ENCODE measurements at regions not wholly inside any gene's neighbourhood (a gene's known extent, or its start where the extent isn't known, plus 50 kb on each side); places are given as distances from the start of the nearest gene placed in this dataset.
"Not testable (repeated sequence)": the region's sequence is repeated elsewhere in the genome, so short reads cannot be mapped to it uniquely, and the experiment has no call there.

DNA sequence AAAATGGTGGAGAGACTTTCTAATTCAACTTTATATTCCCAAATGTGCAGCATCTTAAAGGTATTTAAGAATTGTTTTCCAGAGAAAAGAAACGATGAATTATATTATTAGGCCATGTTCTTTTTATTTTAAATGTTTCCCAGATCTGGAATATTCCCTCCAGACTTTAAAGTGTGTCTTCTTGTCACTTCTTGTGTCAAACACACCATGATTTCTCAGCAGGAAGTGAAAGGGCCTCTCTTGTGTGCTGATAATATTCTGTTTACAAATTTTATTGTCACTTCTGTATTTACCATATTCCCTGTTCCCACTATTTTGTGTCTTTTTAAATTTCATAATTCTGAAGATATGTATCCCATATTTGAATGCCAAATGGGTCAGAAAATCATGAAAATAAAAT lies 455.0 kb upstream of the FLRT2 start:
- no peak for DNase-seq (ENCODE audit: low read depth, low spot score)
- Histone ChIP-seq H3K4me1 (ENCODE audit: control insufficient read depth, insufficient read depth, low read length) (no peaks in the 10 kb centered on the region), H3K27me3 (ENCODE audit: control insufficient read depth, insufficient read depth, low read length) (no peaks in the 10 kb centered on the region), H3K27ac (ENCODE audit: low read length) (no peak overlapping the region), H3K4me3 (ENCODE audit: low read depth in 2 of 2, low read length in 2 of 2) (no peak overlapping the region), H3K36me3 (ENCODE audit: control insufficient read depth, insufficient read depth, low read length) (no peaks in the 10 kb centered on the region), H3K9me3 (ENCODE audit: control insufficient read depth, insufficient read depth, low read depth, low read length) (no peaks in the 10 kb centered on the region)
- CTCF ChIA-PET: no interaction called here
- BruUV-seq (replicated peaks): no TSS peak
- TF ChIP-seq, protein P1, sequence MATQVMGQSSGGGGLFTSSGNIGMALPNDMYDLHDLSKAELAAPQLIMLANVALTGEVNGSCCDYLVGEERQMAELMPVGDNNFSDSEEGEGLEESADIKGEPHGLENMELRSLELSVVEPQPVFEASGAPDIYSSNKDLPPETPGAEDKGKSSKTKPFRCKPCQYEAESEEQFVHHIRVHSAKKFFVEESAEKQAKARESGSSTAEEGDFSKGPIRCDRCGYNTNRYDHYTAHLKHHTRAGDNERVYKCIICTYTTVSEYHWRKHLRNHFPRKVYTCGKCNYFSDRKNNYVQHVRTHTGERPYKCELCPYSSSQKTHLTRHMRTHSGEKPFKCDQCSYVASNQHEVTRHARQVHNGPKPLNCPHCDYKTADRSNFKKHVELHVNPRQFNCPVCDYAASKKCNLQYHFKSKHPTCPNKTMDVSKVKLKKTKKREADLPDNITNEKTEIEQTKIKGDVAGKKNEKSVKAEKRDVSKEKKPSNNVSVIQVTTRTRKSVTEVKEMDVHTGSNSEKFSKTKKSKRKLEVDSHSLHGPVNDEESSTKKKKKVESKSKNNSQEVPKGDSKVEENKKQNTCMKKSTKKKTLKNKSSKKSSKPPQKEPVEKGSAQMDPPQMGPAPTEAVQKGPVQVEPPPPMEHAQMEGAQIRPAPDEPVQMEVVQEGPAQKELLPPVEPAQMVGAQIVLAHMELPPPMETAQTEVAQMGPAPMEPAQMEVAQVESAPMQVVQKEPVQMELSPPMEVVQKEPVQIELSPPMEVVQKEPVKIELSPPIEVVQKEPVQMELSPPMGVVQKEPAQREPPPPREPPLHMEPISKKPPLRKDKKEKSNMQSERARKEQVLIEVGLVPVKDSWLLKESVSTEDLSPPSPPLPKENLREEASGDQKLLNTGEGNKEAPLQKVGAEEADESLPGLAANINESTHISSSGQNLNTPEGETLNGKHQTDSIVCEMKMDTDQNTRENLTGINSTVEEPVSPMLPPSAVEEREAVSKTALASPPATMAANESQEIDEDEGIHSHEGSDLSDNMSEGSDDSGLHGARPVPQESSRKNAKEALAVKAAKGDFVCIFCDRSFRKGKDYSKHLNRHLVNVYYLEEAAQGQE (IDR thresholded peaks at IDR 0.05; ENCODE audit: insufficient read depth in 1 of 2, low read depth in 2 of 2, low read length in 1 of 2): no peak
- TF ChIP-seq POLR2AphosphoS5 (IDR thresholded peaks at IDR 0.05; ENCODE audit: low read depth, low read length) (no peak), TCF7L2 (IDR thresholded peaks at IDR 0.05; ENCODE audit: low read depth, low read length) (no peak), SIN3A (IDR thresholded peaks at IDR 0.05; ENCODE audit: borderline replicate concordance, insufficient read depth, low read depth, low read length) (no peak)
- TF ChIP-seq, protein P2, sequence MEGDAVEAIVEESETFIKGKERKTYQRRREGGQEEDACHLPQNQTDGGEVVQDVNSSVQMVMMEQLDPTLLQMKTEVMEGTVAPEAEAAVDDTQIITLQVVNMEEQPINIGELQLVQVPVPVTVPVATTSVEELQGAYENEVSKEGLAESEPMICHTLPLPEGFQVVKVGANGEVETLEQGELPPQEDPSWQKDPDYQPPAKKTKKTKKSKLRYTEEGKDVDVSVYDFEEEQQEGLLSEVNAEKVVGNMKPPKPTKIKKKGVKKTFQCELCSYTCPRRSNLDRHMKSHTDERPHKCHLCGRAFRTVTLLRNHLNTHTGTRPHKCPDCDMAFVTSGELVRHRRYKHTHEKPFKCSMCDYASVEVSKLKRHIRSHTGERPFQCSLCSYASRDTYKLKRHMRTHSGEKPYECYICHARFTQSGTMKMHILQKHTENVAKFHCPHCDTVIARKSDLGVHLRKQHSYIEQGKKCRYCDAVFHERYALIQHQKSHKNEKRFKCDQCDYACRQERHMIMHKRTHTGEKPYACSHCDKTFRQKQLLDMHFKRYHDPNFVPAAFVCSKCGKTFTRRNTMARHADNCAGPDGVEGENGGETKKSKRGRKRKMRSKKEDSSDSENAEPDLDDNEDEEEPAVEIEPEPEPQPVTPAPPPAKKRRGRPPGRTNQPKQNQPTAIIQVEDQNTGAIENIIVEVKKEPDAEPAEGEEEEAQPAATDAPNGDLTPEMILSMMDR (IDR thresholded peaks at IDR 0.05): no peak
- intact Hi-C loops (cut with micrococcal nuclease; ENCODE audit: unreplicated experiment): no loop called here
- no peak for ATAC-seq
- POLR2A ChIA-PET: no interaction called here
- in situ Hi-C loops (cut with HindIII; ENCODE audit: low pct_unique_long_range_greater_than_20kb, low sequenced_read_pairs): no loop called here

DNA sequence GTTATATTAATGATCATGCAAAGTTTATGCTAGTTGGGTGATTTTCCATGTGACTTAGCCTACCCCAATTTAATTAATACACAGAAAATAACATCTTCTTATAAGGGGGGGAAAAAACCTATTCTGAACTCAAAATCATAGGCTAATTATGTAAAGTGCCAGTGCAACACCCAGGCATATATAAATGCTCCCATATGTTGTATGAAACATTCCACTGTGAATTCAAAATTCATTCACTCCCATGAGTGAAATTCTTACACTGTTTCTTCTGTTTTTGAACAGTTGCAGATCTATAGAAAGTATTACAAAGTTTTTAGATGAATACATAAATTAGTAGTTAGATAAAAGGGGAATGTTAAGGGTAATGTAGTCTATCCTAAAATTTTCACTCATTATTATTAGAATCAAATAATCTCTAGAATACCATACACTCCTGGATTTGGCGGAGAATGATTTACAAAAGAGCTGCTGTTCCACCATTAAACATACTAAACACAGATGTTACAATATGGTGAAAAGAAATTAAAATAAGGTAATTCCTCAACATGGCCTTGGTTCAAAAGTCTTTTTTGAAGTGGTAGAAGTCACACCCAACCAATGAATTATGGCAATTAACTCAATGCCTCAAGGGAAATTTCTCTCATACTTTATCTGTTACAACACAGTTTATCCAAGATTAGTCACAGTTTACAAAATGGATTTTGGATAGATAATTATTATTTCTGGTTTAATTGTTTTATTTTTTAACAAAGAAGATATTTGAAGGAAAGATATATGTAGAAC lies 454.1 kb upstream of the FLRT2 start:
- DNase-seq (ENCODE audit: low read depth, low spot score) (no peak), ATAC-seq (no peak)
- no peak overlapping the region for H3K4me3 ChIP-seq (ENCODE audit: low read depth in 2 of 2, low read length in 2 of 2)
- no TSS peak for BruUV-seq (replicated peaks)
- H3K27ac ChIP-seq (ENCODE audit: low read length): no peak overlapping the region
- H3K9me3 ChIP-seq (ENCODE audit: control insufficient read depth, insufficient read depth, low read depth, low read length): no peaks in the 10 kb centered on the region
- intact Hi-C loops (cut with micrococcal nuclease; ENCODE audit: unreplicated experiment) (no loop called here), in situ Hi-C loops (cut with HindIII; ENCODE audit: low pct_unique_long_range_greater_than_20kb, low sequenced_read_pairs) (no loop called here)
- ChIA-PET CTCF (no interaction called here), POLR2A (no interaction called here)
- H3K27me3 ChIP-seq (ENCODE audit: control insufficient read depth, insufficient read depth, low read length): no peaks in the 10 kb centered on the region
- H3K36me3 ChIP-seq (ENCODE audit: control insufficient read depth, insufficient read depth, low read length): no peaks in the 10 kb centered on the region
- no peaks in the 10 kb centered on the region for H3K4me1 ChIP-seq (ENCODE audit: control insufficient read depth, insufficient read depth, low read length)
- TF ChIP-seq, protein P1 (IDR thresholded peaks at IDR 0.05; ENCODE audit: insufficient read depth in 1 of 2, low read depth in 2 of 2, low read length in 1 of 2): no peak
- TF ChIP-seq, protein P2 (IDR thresholded peaks at IDR 0.05): no peak
- no peak for TF ChIP-seq SIN3A (IDR thresholded peaks at IDR 0.05; ENCODE audit: borderline replicate concordance, insufficient read depth, low read depth, low read length)
- no peak for TF ChIP-seq TCF7L2 (IDR thresholded peaks at IDR 0.05; ENCODE audit: low read depth, low read length)
- TF ChIP-seq POLR2AphosphoS5 (IDR thresholded peaks at IDR 0.05; ENCODE audit: low read depth, low read length): no peak

DNA sequence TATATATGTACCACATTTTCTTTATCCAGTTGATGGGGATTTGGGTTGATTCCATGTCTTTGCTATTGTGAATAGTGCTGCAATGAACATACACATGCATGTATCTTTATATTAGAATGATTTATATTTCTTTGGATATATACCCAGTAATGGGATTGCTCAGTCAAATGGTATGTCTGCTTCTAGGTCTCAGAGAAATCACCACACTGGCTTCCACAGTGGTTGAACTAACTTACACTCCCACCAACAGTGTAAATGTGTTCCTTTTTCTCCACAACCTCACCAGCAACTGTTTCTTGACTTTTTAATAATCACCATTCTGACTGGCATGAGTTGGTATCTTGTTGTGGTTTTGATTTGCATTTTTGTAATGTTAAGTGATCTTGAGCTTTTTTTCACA lies 452.2 kb upstream of the FLRT2 start:
- H3K27me3 ChIP-seq (ENCODE audit: control insufficient read depth, insufficient read depth, low read length); POLR2A ChIA-PET; intact Hi-C loops (cut with micrococcal nuclease; ENCODE audit: unreplicated experiment); H3K4me3 ChIP-seq (ENCODE audit: low read depth in 2 of 2, low read length in 2 of 2); H3K27ac ChIP-seq (ENCODE audit: low read length); H3K9me3 ChIP-seq (ENCODE audit: control insufficient read depth, insufficient read depth, low read depth, low read length); H3K4me1 ChIP-seq (ENCODE audit: control insufficient read depth, insufficient read depth, low read length); DNase-seq (ENCODE audit: low read depth, low spot score); H3K36me3 ChIP-seq (ENCODE audit: control insufficient read depth, insufficient read depth, low read length); ATAC-seq; CTCF ChIA-PET; in situ Hi-C loops (cut with HindIII; ENCODE audit: low pct_unique_long_range_greater_than_20kb, low sequenced_read_pairs); BruUV-seq (replicated peaks): not testable (repeated sequence)
